ENCODE measurements at regions not wholly inside any gene's neighbourhood (a gene's known extent, or its start where the extent isn't known, plus 50 kb on each side); places are given as distances from the start of the nearest gene placed in this dataset.

- Histone ChIP-seq H3K79me1 (ENCODE audit: low read depth in 1 of 2, low read length in 2 of 2) (no peaks in the 10 kb centered on the region), H3K56ac (ENCODE audit: extremely low read depth, insufficient read depth, low read length) (no peak overlapping the region), H3K18ac (ENCODE audit: low read depth, low read length) (no peak overlapping the region), H3K14ac (replicated peaks; ENCODE audit: low read depth, low read length) (no peak overlapping the region), H3K4ac (ENCODE audit: low read depth, low read length) (no peak overlapping the region), H2BK120ac (ENCODE audit: low read depth, low read length) (no peak overlapping the region), H3K9ac (ENCODE audit: low read depth, low read length) (no peak overlapping the region), H4K91ac (ENCODE audit: insufficient read depth, low read depth, low read length) (no peak overlapping the region), H3K4me2 (ENCODE audit: low read depth, low read length) (no peak overlapping the region), H3K36me3 (ENCODE audit: control insufficient read depth, insufficient read depth, low read length) (no peaks in the 10 kb centered on the region), H2AK9ac (replicated peaks; ENCODE audit: low read depth, low read length, poor library complexity) (no peak overlapping the region), H4K5ac (ENCODE audit: low read depth, low read length) (no peak overlapping the region), H3K27me3 (ENCODE audit: control insufficient read depth, insufficient read depth, low read length) (no peaks in the 10 kb centered on the region), H2BK15ac (ENCODE audit: low read depth, low read length) (no peak overlapping the region), H3K27ac (ENCODE audit: insufficient read depth, low read length) (no peak overlapping the region), H2AFZ (replicated peaks; ENCODE audit: low read length, poor library complexity) (no peak overlapping the region), H2AK5ac (ENCODE audit: low read depth, low read length) (no peak overlapping the region), H4K20me1 (ENCODE audit: insufficient read depth, low read length) (no peaks in the 10 kb centered on the region), H4K8ac (ENCODE audit: low read depth in 2 of 2, low read length in 2 of 2) (no peak overlapping the region), H3K4me1 (ENCODE audit: control insufficient read depth, insufficient read depth, low read length) (no peaks in the 10 kb centered on the region), H3K23ac (ENCODE audit: low read depth, low read length) (no peak overlapping the region), H3K4me3 (ENCODE audit: insufficient read depth, low read depth, low read length) (no peak overlapping the region), H2BK20ac (ENCODE audit: low read depth, low read length) (no peak overlapping the region), H2BK5ac (ENCODE audit: low read depth, low read length, poor library complexity, severe bottlenecking) (no peak overlapping the region), H3K9me3 (ENCODE audit: control insufficient read depth, insufficient read depth, low read length) (no peaks in the 10 kb centered on the region), H3K9me1 (ENCODE audit: insufficient read depth, low read length) (no peaks in the 10 kb centered on the region)
- TF ChIP-seq RAD21 (IDR thresholded peaks at IDR 0.05; ENCODE audit: low read length) (no peak), USF2 (IDR thresholded peaks at IDR 0.05; ENCODE audit: low read depth, low read length) (no peak), NFE2L2 (IDR thresholded peaks at IDR 0.05; ENCODE audit: low read depth, low read length) (no peak), CEBPB (IDR thresholded peaks at IDR 0.05; ENCODE audit: low read depth, low read length) (no peak), MAFK (IDR thresholded peaks at IDR 0.05; ENCODE audit: low read depth, low read length) (no peak), RFX5 (IDR thresholded peaks at IDR 0.05; ENCODE audit: low read depth, low read length) (no peak), CTCF (conservative IDR thresholded peaks at IDR 0.05; ENCODE audit: low read depth, low read length) (no peak), FOS (IDR thresholded peaks at IDR 0.05; ENCODE audit: low read depth, low read length) (no peak), CHD1 (IDR thresholded peaks at IDR 0.05; ENCODE audit: low read depth, low read length) (no peak)
- WGBS, 2 experiments (ENCODE audit: extremely low coverage in 2 of 2, insufficient read length in 1 of 2) = no CpG with 5 or more reads among the region's 1 CpG
- ChIA-PET CTCF (no interaction called here), POLR2A (ENCODE audit: unreplicated experiment) (no interaction called here)
- dilution Hi-C loops (cut with HindIII; ENCODE audit: low sequenced_read_pairs, unreplicated experiment) = no loop called here
- ATAC-seq (ENCODE audit: low read depth) (no peak), DNase-seq (no peak)
- in situ Hi-C loops (cut with MboI; ENCODE audit: low sequenced_read_pairs) = no loop called here
- BruUV-seq (replicated peaks) = no TSS peak
- intact Hi-C loops (cut with micrococcal nuclease) = no loop called here
These were observed 292.8 kb upstream of the EDA2R start for GRCh38 chrX:66931713-66932112.
